ENCODE measurements at regions not wholly inside any gene's neighbourhood (a gene's known extent, or its start where the extent isn't known, plus 50 kb on each side); places are given as distances from the start of the nearest gene placed in this dataset.

- no peaks in the 10 kb centered on the region for H3K9me3 ChIP-seq (replicated peaks)
- H3K27ac ChIP-seq, result no peak overlapping the region
- H3K36me3 ChIP-seq, result no peaks in the 10 kb centered on the region
- H3K4me3 ChIP-seq, result no peak overlapping the region
- H3K4me1 ChIP-seq, result no peaks in the 10 kb centered on the region
- DNase-seq, result peak; percentile 38 to 59
- peaks cover 15% of the 10 kb centered on the region; the same call in 1 of the 2 replicates for H3K27me3 ChIP-seq
These were observed 74.9 kb downstream of the MATN1 start for GRCh38 chr1:30648408-30649000.

- no peak overlapping the region for H3K4me3 ChIP-seq
- no peak overlapping the region for H3K27ac ChIP-seq
- no peaks in the 10 kb centered on the region for H3K4me1 ChIP-seq
- H3K27me3 ChIP-seq, result peaks cover 18% of the 10 kb centered on the region; the same call in 1 of the 2 replicates
- H3K36me3 ChIP-seq, result no peaks in the 10 kb centered on the region
- DNase-seq, result no peak
- H3K9me3 ChIP-seq (replicated peaks), result no peaks in the 10 kb centered on the region
These were observed 77.6 kb downstream of the MATN1 start for GRCh38 chr1:30645807-30646206.

GRCh38 chr1:30642391-30643120, 80.8 kb downstream of the MATN1 start:
- H3K27ac ChIP-seq, result no peak overlapping the region
- no peaks in the 10 kb centered on the region for H3K36me3 ChIP-seq
- H3K9me3 ChIP-seq (replicated peaks), result no peaks in the 10 kb centered on the region
- no peak overlapping the region for H3K4me3 ChIP-seq
- peaks cover 22% of the 10 kb centered on the region; the same call in 1 of the 2 replicates for H3K27me3 ChIP-seq
- H3K4me1 ChIP-seq, result no peaks in the 10 kb centered on the region
- no peak for DNase-seq

GRCh38 chr1:30641572-30642353, 81.6 kb downstream of the MATN1 start:
- no peak for DNase-seq
- no peak overlapping the region for H3K27ac ChIP-seq
- peaks cover 22% of the 10 kb centered on the region; the same call in 1 of the 2 replicates for H3K27me3 ChIP-seq
- no peaks in the 10 kb centered on the region for H3K4me1 ChIP-seq
- H3K4me3 ChIP-seq, result no peak overlapping the region
- no peaks in the 10 kb centered on the region for H3K9me3 ChIP-seq (replicated peaks)
- no peaks in the 10 kb centered on the region for H3K36me3 ChIP-seq

GRCh38 chr1:30639881-30640452, 83.4 kb downstream of the MATN1 start:
- no peaks in the 10 kb centered on the region for H3K36me3 ChIP-seq
- H3K27ac ChIP-seq, result no peak overlapping the region
- no peaks in the 10 kb centered on the region for H3K9me3 ChIP-seq (replicated peaks)
- H3K4me3 ChIP-seq, result no peak overlapping the region
- no peaks in the 10 kb centered on the region for H3K4me1 ChIP-seq
- DNase-seq, result peak; percentile 43 to 68
- H3K27me3 ChIP-seq, result peaks cover 19% of the 10 kb centered on the region; the same call in 1 of the 2 replicates

GRCh38 chr1:30638811-30639210, 84.6 kb downstream of the MATN1 start:
- Histone ChIP-seq H3K4me3 (no peak overlapping the region), H3K36me3 (no peaks in the 10 kb centered on the region), H3K4me1 (no peaks in the 10 kb centered on the region), H3K27me3 (peaks cover 19% of the 10 kb centered on the region; the same call in 1 of the 2 replicates), H3K9me3 (replicated peaks) (no peaks in the 10 kb centered on the region), H3K27ac (no peak overlapping the region)
- DNase-seq, result no peak

GRCh38 chr1:30638086-30638485, 85.3 kb downstream of the MATN1 start:
- Histone ChIP-seq H3K4me3 (no peak overlapping the region), H3K27ac (no peak overlapping the region), H3K36me3 (no peaks in the 10 kb centered on the region), H3K4me1 (no peaks in the 10 kb centered on the region), H3K27me3 (peaks cover 18% of the 10 kb centered on the region; the same call in 1 of the 2 replicates), H3K9me3 (replicated peaks) (no peaks in the 10 kb centered on the region)
- DNase-seq, result no peak

GRCh38 chr1:30637183-30637980, 86.0 kb downstream of the MATN1 start:
- Histone ChIP-seq H3K4me3 (no peak overlapping the region), H3K27me3 (peaks cover 14% of the 10 kb centered on the region; the same call in 1 of the 2 replicates), H3K36me3 (no peaks in the 10 kb centered on the region), H3K4me1 (no peaks in the 10 kb centered on the region), H3K27ac (no peak overlapping the region), H3K9me3 (replicated peaks) (no peaks in the 10 kb centered on the region)
- DNase-seq, result no peak

GRCh38 chr1:30636621-30637020, 86.8 kb downstream of the MATN1 start:
- no peak for DNase-seq
- H3K36me3 ChIP-seq, result no peaks in the 10 kb centered on the region

GRCh38 chr1:30635391-30635975, 87.9 kb downstream of the MATN1 start:
- Histone ChIP-seq H3K27me3 (peaks cover 10% of the 10 kb centered on the region; the same call in 1 of the 2 replicates), H3K27ac (no peak overlapping the region), H3K4me3 (no peak overlapping the region), H3K36me3 (no peaks in the 10 kb centered on the region), H3K4me1 (no peaks in the 10 kb centered on the region), H3K9me3 (replicated peaks) (no peaks in the 10 kb centered on the region)
- no peak for DNase-seq

More at GRCh38 chr1:30636621-30637020, 86.8 kb downstream of the MATN1 start:
- Histone ChIP-seq H3K27me3 (peaks cover 14% of the 10 kb centered on the region; the same call in 1 of the 2 replicates), H3K4me1 (no peaks in the 10 kb centered on the region), H3K9me3 (replicated peaks) (no peaks in the 10 kb centered on the region), H3K27ac (no peak overlapping the region), H3K4me3 (no peak overlapping the region)

GRCh38 chr1:30634507-30634906, 88.9 kb downstream of the MATN1 start:
- H3K27me3 ChIP-seq, result 0 out of 2 replicates have a peak, but pooled peaks cover under 1% of the 10 kb centered on the region
- no peaks in the 10 kb centered on the region for H3K4me1 ChIP-seq
- H3K27ac ChIP-seq, result no peak overlapping the region
- H3K36me3 ChIP-seq, result no peaks in the 10 kb centered on the region
- H3K4me3 ChIP-seq, result no peak overlapping the region
- no peak for DNase-seq
- no peaks in the 10 kb centered on the region for H3K9me3 ChIP-seq (replicated peaks)

GRCh38 chr1:30633294-30633693, 90.1 kb downstream of the MATN1 start:
- DNase-seq, result no peak
- Histone ChIP-seq H3K4me3 (no peak overlapping the region), H3K27me3 (no peaks in the 10 kb centered on the region), H3K27ac (no peak overlapping the region), H3K9me3 (replicated peaks) (no peaks in the 10 kb centered on the region), H3K4me1 (no peaks in the 10 kb centered on the region), H3K36me3 (no peaks in the 10 kb centered on the region)

GRCh38 chr1:30632481-30632880, 90.9 kb downstream of the MATN1 start:
- Histone ChIP-seq H3K4me3 (no peak overlapping the region), H3K27ac (no peak overlapping the region), H3K4me1 (no peaks in the 10 kb centered on the region), H3K27me3 (no peaks in the 10 kb centered on the region), H3K36me3 (no peaks in the 10 kb centered on the region), H3K9me3 (replicated peaks) (no peaks in the 10 kb centered on the region)
- DNase-seq, result no peak

GRCh38 chr1:30631700-30632099, 91.7 kb downstream of the MATN1 start:
- DNase-seq, result no peak
- Histone ChIP-seq H3K4me3 (no peak overlapping the region), H3K27ac (no peak overlapping the region), H3K36me3 (no peaks in the 10 kb centered on the region), H3K27me3 (no peaks in the 10 kb centered on the region), H3K9me3 (replicated peaks) (no peaks in the 10 kb centered on the region; the same call in 1 of the 2 replicates), H3K4me1 (no peaks in the 10 kb centered on the region)
